GM12878 (cell line): ENCODE measurements at regions not wholly inside any gene's neighbourhood (a gene's known extent, or its start where the extent isn't known, plus 50 kb on each side); places are given as distances from the start of the nearest gene placed in this dataset.

Experiments used
- ATAC-seq: fragments of 200-7000 bp; cut with Tn5 transposase; 3 replicates; pipeline ENCODE4 v1.9.1; 2020; ENCODE audit warnings: mild to moderate bottlenecking, moderate library complexity
- BruUV-seq: library from RNA; stranded (reverse); fragments of 400-500 nt; replicated peaks from 2 replicates; lab custom pipeline; 2021; lab: Mats Ljungman, UMichigan
- CTCF ChIA-PET: fragments of 300-600 bp; sonication (Branson Sonifier 250); formaldehyde crosslinking; extraction: SDS; loops from one replicate; lab custom pipeline; 2021; ENCODE audit warnings: inconsistent platforms; lab: Yijun Ruan, JAX
- POLR2A ChIA-PET: fragments of 350-600 bp; formaldehyde crosslinking; extraction: SDS; loops from one replicate; lab custom pipeline; 2021; ENCODE audit warnings: inconsistent platforms; lab: Charles Lee
- RAD21 ChIA-PET: fragments of 300-600 bp; sonication (Branson Sonifier 250); formaldehyde crosslinking; loops from one replicate; lab custom pipeline; 2023; ENCODE audit warnings: antibody characterized with exemption; ENCODE audit not compliant: unreplicated experiment; lab: Charles Lee
- SMC1A ChIA-PET: fragments of 300-600 bp; sonication (Branson Sonifier 250); formaldehyde crosslinking; loops from one replicate; lab custom pipeline; 2023; ENCODE audit not compliant: unreplicated experiment, uncharacterized antibody; lab: Charles Lee
- DNase-seq: peaks from one replicate; pipeline ENCODE4 v3.0.0-alpha.2; 2011; ENCODE audit warnings: low read depth, low spot score
- FAIRE-seq: peaks from 3 replicates; lab custom pipeline; 2011; peaks lifted over from hg19 to GRCh38; lab: Jason Lieb, UNC
- H2AFZ ChIP-seq: 2 replicates; pipeline ENCODE4 v1.6.0; 2011; ENCODE audit warnings: low read depth, low read length, control low read depth; ENCODE audit not compliant: control insufficient read depth
- H3K27ac ChIP-seq: 2 replicates; pipeline ENCODE4 v1.5.1; 2011; ENCODE audit warnings: control low read depth; ENCODE audit not compliant: control insufficient read depth, insufficient read depth
- H3K27me3 ChIP-seq, 2 experiments: replicated peaks in 1 of 2; 2 replicates each; pipeline versions ENCODE4 v1.6.0 to v1.6.1; 2011; ENCODE audit warnings: low read length in 1 of 2; ENCODE audit not compliant: control insufficient read depth in 2 of 2, insufficient read depth in 2 of 2
- H3K36me3 ChIP-seq, 2 experiments: 2 replicates each; pipeline ENCODE4 v1.5.1; 2011; ENCODE audit warnings: low read length in 1 of 2; ENCODE audit not compliant: control insufficient read depth in 2 of 2, insufficient read depth in 2 of 2
- H3K4me1 ChIP-seq: 2 replicates; pipeline ENCODE4 v1.6.1; 2011; ENCODE audit warnings: mild to moderate bottlenecking, low read length, moderate library complexity, mixed read lengths; ENCODE audit not compliant: control insufficient read depth, insufficient read depth
- H3K4me2 ChIP-seq: 2 replicates; pipeline ENCODE4 v1.6.0; 2011; ENCODE audit warnings: control low read depth; ENCODE audit not compliant: control insufficient read depth, insufficient read depth
- H3K4me3 ChIP-seq: fragments of 200-600 bp; sonication (generic); 2 replicates; pipeline ENCODE4 v1.5.1; 2016
- H3K79me2 ChIP-seq: 2 replicates; pipeline ENCODE4 v1.6.0; 2011; ENCODE audit warnings: low read length; ENCODE audit not compliant: control insufficient read depth, insufficient read depth
- H3K9ac ChIP-seq: 2 replicates; pipeline ENCODE4 v1.8.0; 2011; ENCODE audit warnings: low read length, control low read depth, mixed read lengths; ENCODE audit not compliant: control insufficient read depth, insufficient read depth
- H3K9me3 ChIP-seq: replicated peaks from 3 replicates; pipeline ENCODE4 v1.5.1; 2011; ENCODE audit warnings: mild to moderate bottlenecking, low read length; ENCODE audit not compliant: control insufficient read depth, insufficient read depth
- H4K20me1 ChIP-seq: 2 replicates; pipeline ENCODE4 v1.6.0; 2011; ENCODE audit not compliant: control insufficient read depth, insufficient read depth
- BMI1 ChIP-seq: fragments of 450-650 bp; IDR thresholded peaks from 2 replicates; pipeline ENCODE4 v1.6.1; 2016; ENCODE audit warnings: mild to moderate bottlenecking, moderate library complexity, borderline replicate concordance
- ETV6 ChIP-seq, 2 experiments: fragments of 450-650 bp in 1 of 2; IDR thresholded peaks in 1 of 2; conservative IDR thresholded peaks in 1 of 2; 2 replicates each; pipeline ENCODE4 v1.6.1; 2014; ENCODE audit warnings: antibody characterized with exemption in 1 of 2, borderline replicate concordance in 1 of 2, low read depth in 1 of 2, mild to moderate bottlenecking in 1 of 2, moderate library complexity in 1 of 2
- EZH2 ChIP-seq: IDR thresholded peaks from 2 replicates; pipeline ENCODE4 v1.6.1; 2012; ENCODE audit warnings: low read depth, mild to moderate bottlenecking, control low read depth, inconsistent platforms, low read length, borderline replicate concordance; ENCODE audit not compliant: control insufficient read depth
- FOXK2 ChIP-seq: fragments of 450-650 bp; IDR thresholded peaks from 2 replicates; pipeline ENCODE4 v1.6.1; 2017; ENCODE audit warnings: mild to moderate bottlenecking, moderate library complexity
- JUND ChIP-seq: IDR thresholded peaks from 2 replicates; pipeline ENCODE4 v1.6.1; 2012; ENCODE audit warnings: low read depth, mild to moderate bottlenecking, low read length, improper control_type of control experiment, moderate library complexity
- NFIC ChIP-seq: IDR thresholded peaks from 2 replicates; pipeline ENCODE4 v1.6.1; 2012; ENCODE audit warnings: low read depth, mild to moderate bottlenecking, inconsistent platforms, low read length, moderate library complexity
- PBX3 ChIP-seq: IDR thresholded peaks from 2 replicates; pipeline ENCODE4 v1.6.1; 2011; ENCODE audit warnings: mild to moderate bottlenecking, low read depth, low read length, moderate library complexity; ENCODE audit not compliant: insufficient replicate concordance
- SPI1 ChIP-seq: IDR thresholded peaks from 2 replicates; pipeline ENCODE4 v1.6.1; 2011; ENCODE audit warnings: low read depth, mild to moderate bottlenecking, low read length, moderate library complexity, borderline replicate concordance; ENCODE audit not compliant: insufficient read depth
- SRF ChIP-seq, 2 experiments: IDR thresholded peaks; 2 replicates each; pipeline ENCODE4 v1.6.1; 2011; ENCODE audit warnings: low read depth in 2 of 2, low read length in 2 of 2, mild to moderate bottlenecking in 1 of 2, moderate library complexity in 1 of 2
- ZNF24 ChIP-seq: fragments of 450-650 bp; IDR thresholded peaks from 2 replicates; pipeline ENCODE4 v1.6.1; 2017; ENCODE audit warnings: antibody characterized with exemption, mild to moderate bottlenecking
- ZNF274 ChIP-seq: IDR thresholded peaks from one replicate; pipeline ENCODE4 v1.8.0; 2011; ENCODE audit not compliant: insufficient read length, insufficient read depth
- WGBS: methylation state at CpG from one replicate; pipeline ENCODE4 v1.1.6; 2016; ENCODE audit warnings: low lambda C conversion rate; ENCODE audit not compliant: insufficient replicate concordance, insufficient coverage; ENCODE audit errors: missing lambda C conversion rate; 5-methylcytosine and 5-hydroxymethylcytosine counted together
- in situ Hi-C: fragments of 300-500 bp; cut with MboI; formaldehyde crosslinking; loops from 9 replicates; pipeline ENCODE4 v1.14.3; 2018; ENCODE audit warnings: mixed read lengths
- intact Hi-C: fragments of 100-400 bp; cut with micrococcal nuclease; formaldehyde crosslinking; loops from one replicate; pipeline ENCODE4 v1.14.2; 2022; ENCODE audit not compliant: unreplicated experiment
- TF ChIP-seq, protein P1 (sequence below): fragments of 450-650 bp; IDR thresholded peaks from 2 replicates; pipeline ENCODE4 v1.6.1; 2016; ENCODE audit warnings: mild to moderate bottlenecking, moderate library complexity, borderline replicate concordance
- TF ChIP-seq, protein P2 (sequence below): IDR thresholded peaks from 2 replicates; pipeline ENCODE4 v1.6.1; 2011; ENCODE audit warnings: low read depth, low read length, improper control_type of control experiment, borderline replicate concordance
- TF ChIP-seq, protein P3 (sequence below): IDR thresholded peaks from 2 replicates; pipeline ENCODE4 v1.6.1; 2012; ENCODE audit warnings: low read length, inconsistent platforms

DNA sequence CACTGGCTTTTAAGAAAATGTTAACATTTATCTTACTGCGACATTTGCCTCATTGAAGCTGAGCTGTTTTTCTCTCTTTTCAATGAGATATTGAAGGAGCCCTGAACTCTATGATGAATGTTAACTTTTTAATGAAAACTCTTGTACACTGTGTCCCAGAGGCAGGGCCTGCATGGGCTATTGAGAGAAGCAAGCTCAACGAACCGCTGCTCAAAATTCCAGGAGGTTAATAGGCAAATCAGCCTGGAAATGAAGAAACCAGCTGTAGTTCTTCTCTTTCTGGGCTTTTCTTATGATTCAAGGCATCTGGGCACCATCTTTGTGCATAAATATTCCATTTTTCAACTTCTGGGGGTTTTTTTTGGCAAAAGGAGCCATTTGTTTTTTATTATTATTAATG, 168.4 kb upstream of the NPVF start:
- in situ Hi-C loops: loop anchor here (25.0 kb wide), 1 partner anchor 166 kb away; no protein-coding TSS in a partner anchor
- TF ChIP-seq ZNF24 (no peak), BMI1 (no peak), NFIC (no peak), SRF (IDR thresholded peaks at IDR 0.05; ENCODE audit: low read depth in 2 of 2, low read length in 2 of 2) (no peak), ZNF274 (no peak), SPI1 (no peak), FOXK2 (no peak), PBX3 (no peak), ETV6 (conservative IDR thresholded peaks at IDR 0.05 in 1 of 2, IDR thresholded peaks at IDR 0.05 in 1 of 2; ENCODE audit: borderline replicate concordance in 1 of 2, low read depth in 1 of 2) (no peak), JUND (no peak), EZH2 (no peak)
- TF ChIP-seq, protein P1, sequence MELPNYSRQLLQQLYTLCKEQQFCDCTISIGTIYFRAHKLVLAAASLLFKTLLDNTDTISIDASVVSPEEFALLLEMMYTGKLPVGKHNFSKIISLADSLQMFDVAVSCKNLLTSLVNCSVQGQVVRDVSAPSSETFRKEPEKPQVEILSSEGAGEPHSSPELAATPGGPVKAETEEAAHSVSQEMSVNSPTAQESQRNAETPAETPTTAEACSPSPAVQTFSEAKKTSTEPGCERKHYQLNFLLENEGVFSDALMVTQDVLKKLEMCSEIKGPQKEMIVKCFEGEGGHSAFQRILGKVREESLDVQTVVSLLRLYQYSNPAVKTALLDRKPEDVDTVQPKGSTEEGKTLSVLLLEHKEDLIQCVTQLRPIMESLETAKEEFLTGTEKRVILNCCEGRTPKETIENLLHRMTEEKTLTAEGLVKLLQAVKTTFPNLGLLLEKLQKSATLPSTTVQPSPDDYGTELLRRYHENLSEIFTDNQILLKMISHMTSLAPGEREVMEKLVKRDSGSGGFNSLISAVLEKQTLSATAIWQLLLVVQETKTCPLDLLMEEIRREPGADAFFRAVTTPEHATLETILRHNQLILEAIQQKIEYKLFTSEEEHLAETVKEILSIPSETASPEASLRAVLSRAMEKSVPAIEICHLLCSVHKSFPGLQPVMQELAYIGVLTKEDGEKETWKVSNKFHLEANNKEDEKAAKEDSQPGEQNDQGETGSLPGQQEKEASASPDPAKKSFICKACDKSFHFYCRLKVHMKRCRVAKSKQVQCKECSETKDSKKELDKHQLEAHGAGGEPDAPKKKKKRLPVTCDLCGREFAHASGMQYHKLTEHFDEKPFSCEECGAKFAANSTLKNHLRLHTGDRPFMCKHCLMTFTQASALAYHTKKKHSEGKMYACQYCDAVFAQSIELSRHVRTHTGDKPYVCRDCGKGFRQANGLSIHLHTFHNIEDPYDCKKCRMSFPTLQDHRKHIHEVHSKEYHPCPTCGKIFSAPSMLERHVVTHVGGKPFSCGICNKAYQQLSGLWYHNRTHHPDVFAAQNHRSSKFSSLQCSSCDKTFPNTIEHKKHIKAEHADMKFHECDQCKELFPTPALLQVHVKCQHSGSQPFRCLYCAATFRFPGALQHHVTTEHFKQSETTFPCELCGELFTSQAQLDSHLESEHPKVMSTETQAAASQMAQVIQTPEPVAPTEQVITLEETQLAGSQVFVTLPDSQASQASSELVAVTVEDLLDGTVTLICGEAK: no peak
- TF ChIP-seq, protein P2, sequence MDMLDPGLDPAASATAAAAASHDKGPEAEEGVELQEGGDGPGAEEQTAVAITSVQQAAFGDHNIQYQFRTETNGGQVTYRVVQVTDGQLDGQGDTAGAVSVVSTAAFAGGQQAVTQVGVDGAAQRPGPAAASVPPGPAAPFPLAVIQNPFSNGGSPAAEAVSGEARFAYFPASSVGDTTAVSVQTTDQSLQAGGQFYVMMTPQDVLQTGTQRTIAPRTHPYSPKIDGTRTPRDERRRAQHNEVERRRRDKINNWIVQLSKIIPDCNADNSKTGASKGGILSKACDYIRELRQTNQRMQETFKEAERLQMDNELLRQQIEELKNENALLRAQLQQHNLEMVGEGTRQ: no peak
- TF ChIP-seq, protein P3, sequence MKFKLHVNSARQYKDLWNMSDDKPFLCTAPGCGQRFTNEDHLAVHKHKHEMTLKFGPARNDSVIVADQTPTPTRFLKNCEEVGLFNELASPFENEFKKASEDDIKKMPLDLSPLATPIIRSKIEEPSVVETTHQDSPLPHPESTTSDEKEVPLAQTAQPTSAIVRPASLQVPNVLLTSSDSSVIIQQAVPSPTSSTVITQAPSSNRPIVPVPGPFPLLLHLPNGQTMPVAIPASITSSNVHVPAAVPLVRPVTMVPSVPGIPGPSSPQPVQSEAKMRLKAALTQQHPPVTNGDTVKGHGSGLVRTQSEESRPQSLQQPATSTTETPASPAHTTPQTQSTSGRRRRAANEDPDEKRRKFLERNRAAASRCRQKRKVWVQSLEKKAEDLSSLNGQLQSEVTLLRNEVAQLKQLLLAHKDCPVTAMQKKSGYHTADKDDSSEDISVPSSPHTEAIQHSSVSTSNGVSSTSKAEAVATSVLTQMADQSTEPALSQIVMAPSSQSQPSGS: no peak

More for the DNA sequence above, 168.4 kb upstream of the NPVF start:
- ATAC-seq: no peak
- Histone ChIP-seq H4K20me1 (no peaks in the 10 kb centered on the region), H3K9ac (no peak overlapping the region), H3K27ac (no peak overlapping the region), H2AFZ (no peak overlapping the region), H3K4me3 (no peak overlapping the region), H3K9me3 (no peaks in the 10 kb centered on the region), H3K36me3 (no peaks in the 10 kb centered on the region), H3K79me2 (no peaks in the 10 kb centered on the region), H3K4me1 (no peaks in the 10 kb centered on the region), H3K27me3 (peaks cover 0 to 1% of the 10 kb centered on the region in 2 experiments; a peak in 3 of 4 replicates), H3K4me2 (no peak overlapping the region)
- no TSS peak for BruUV-seq
- FAIRE-seq: no peak
- intact Hi-C loops: no loop called here
- ChIA-PET RAD21 (no interaction called here), POLR2A (interaction anchor here (0.6 kb wide), 1 partner anchor 60 kb away, joined by 3 read pairs; no protein-coding TSS in a partner anchor), SMC1A (interaction anchor here (1.0 to 1.2 kb wide), 2 partner anchors 55 to 124 kb away, joined by 3 read pairs; no protein-coding TSS in a partner anchor), CTCF (no interaction called here)
- DNase-seq: no peak
- WGBS: 35% methylated on average over 3 of the region's 3 CpGs
